ENCODE measurements at regions not wholly inside any gene's neighbourhood (a gene's known extent, or its start where the extent isn't known, plus 50 kb on each side); places are given as distances from the start of the nearest gene placed in this dataset.

- no peak for DNase-seq (ENCODE audit: extremely low spot score)
- POLR2A ChIA-PET, result no interaction called here
- no peak for TF ChIP-seq FOXA1 (IDR thresholded peaks at IDR 0.05)
- TF ChIP-seq, protein P1, sequence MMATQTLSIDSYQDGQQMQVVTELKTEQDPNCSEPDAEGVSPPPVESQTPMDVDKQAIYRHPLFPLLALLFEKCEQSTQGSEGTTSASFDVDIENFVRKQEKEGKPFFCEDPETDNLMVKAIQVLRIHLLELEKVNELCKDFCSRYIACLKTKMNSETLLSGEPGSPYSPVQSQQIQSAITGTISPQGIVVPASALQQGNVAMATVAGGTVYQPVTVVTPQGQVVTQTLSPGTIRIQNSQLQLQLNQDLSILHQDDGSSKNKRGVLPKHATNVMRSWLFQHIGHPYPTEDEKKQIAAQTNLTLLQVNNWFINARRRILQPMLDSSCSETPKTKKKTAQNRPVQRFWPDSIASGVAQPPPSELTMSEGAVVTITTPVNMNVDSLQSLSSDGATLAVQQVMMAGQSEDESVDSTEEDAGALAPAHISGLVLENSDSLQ (IDR thresholded peaks at IDR 0.05), result no peak
- CTCF ChIA-PET, result no interaction called here
Observed at GRCh38 chr7:113200281-113200680, 81.9 kb upstream of the SMIM30 start.

DNA sequence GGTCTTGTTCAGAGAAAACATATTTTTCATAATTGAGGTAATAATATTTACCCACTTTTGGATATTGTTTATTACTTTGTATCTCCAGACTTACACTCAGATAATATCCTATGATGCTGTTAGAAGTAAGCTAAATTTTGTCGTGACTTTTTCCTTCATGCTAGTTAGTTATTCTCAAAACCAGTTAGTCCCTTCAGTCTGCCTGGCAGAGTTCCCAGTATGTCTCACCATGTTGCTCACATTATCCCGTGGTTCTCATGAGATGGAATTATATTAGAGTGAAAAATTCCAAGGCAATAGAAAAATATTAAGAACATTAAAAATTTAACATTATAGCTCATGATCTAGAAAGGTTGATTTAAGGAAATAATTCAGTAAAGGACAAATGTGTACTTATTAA is 81.5 kb upstream of the SMIM30 start:
- no peak for TF ChIP-seq FOXM1 (IDR thresholded peaks at IDR 0.05; ENCODE audit: borderline replicate concordance)
- TF ChIP-seq FOXA1 (IDR thresholded peaks at IDR 0.05), result no peak
- TF ChIP-seq SUZ12 (IDR thresholded peaks at IDR 0.05), result no peak
- TF ChIP-seq, protein P1 (IDR thresholded peaks at IDR 0.05), result no peak
- no peak for TF ChIP-seq L3MBTL2 (conservative IDR thresholded peaks at IDR 0.05)
- no peak for TF ChIP-seq CTBP1 (IDR thresholded peaks at IDR 0.05; ENCODE audit: borderline replicate concordance)
- no peak for TF ChIP-seq NFRKB (IDR thresholded peaks at IDR 0.05)
- TF ChIP-seq TARDBP (IDR thresholded peaks at IDR 0.05), result no peak
- TF ChIP-seq ARNT (IDR thresholded peaks at IDR 0.05), result no peak
- no peak for TF ChIP-seq LEF1 (IDR thresholded peaks at IDR 0.05; ENCODE audit: borderline replicate concordance)
- no peak for TF ChIP-seq ZNF384 (IDR thresholded peaks at IDR 0.05)
- no peak for TF ChIP-seq FOXK2 (IDR thresholded peaks at IDR 0.05)
- CTCF ChIA-PET, result no interaction called here
- POLR2A ChIA-PET, result no interaction called here
- no peak for DNase-seq (ENCODE audit: extremely low spot score)

DNA sequence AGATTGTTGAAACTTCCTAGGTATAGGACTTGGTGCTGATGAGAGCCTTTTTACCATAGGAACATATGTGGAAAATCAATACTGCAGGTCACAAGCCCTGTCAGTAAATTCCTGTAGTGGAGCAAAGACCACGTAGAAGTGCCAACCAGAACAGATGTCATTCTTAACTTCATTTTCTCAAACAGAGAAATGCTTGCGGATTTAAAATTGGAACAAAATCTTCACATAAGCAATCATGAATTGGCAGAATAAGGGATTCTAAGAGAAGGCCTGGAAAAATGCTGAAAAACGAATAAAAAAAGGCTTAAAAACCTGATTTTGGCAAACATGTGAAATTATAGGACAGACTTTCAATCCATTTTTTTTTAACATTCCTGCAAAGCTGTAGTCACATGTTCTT is 80.8 kb upstream of the SMIM30 start:
- DNase-seq (ENCODE audit: extremely low spot score), result no peak
- no peak for TF ChIP-seq BHLHE40 (IDR thresholded peaks at IDR 0.05; ENCODE audit: borderline replicate concordance)
- no peak for TF ChIP-seq FOXA1 (IDR thresholded peaks at IDR 0.05)
- no peak for TF ChIP-seq HDGF (IDR thresholded peaks at IDR 0.05; ENCODE audit: borderline replicate concordance)

GRCh38 chr7:113198226-113198625 is 79.9 kb upstream of the SMIM30 start:
- DNase-seq (ENCODE audit: extremely low spot score), result no peak
- ChIA-PET POLR2A (no interaction called here), CTCF (no interaction called here)
- TF ChIP-seq FOXK2 (IDR thresholded peaks at IDR 0.05) (no peak), ZNF384 (IDR thresholded peaks at IDR 0.05) (no peak), L3MBTL2 (conservative IDR thresholded peaks at IDR 0.05) (no peak), LEF1 (IDR thresholded peaks at IDR 0.05; ENCODE audit: borderline replicate concordance) (no peak), ELF4 (IDR thresholded peaks at IDR 0.05) (no peak), HDGF (IDR thresholded peaks at IDR 0.05; ENCODE audit: borderline replicate concordance) (no peak), NFRKB (IDR thresholded peaks at IDR 0.05) (no peak), SP1 (IDR thresholded peaks at IDR 0.05) (no peak), BHLHE40 (IDR thresholded peaks at IDR 0.05; ENCODE audit: borderline replicate concordance) (no peak), FOXM1 (IDR thresholded peaks at IDR 0.05; ENCODE audit: borderline replicate concordance) (no peak), CTBP1 (IDR thresholded peaks at IDR 0.05; ENCODE audit: borderline replicate concordance) (no peak), TARDBP (IDR thresholded peaks at IDR 0.05) (no peak), SUZ12 (IDR thresholded peaks at IDR 0.05) (no peak), ARNT (IDR thresholded peaks at IDR 0.05) (no peak)
- TF ChIP-seq, protein P1 (IDR thresholded peaks at IDR 0.05), result no peak

More for the DNA sequence above, 80.8 kb upstream of the SMIM30 start:
- ChIA-PET CTCF (no interaction called here), POLR2A (no interaction called here)

DNA sequence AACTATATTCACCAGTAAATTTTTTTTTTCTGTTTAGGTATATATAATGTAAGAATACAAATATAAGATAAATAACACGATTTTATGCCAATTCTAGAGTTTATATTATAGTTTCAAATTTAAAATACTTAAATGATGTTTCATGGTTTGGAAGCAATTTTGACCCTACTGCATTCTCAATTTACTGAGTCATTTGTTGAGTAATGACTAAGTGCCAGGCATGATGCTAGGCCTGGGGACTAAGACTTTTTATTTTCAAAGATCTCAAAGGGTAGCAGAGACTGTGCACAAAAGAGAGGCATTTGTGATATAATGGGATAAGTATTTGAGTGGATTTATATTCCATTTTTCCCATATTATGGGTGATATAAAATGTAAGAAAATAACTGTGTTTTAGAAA is 78.9 kb upstream of the SMIM30 start:
- ChIA-PET CTCF (no interaction called here), POLR2A (no interaction called here)
- TF ChIP-seq L3MBTL2 (conservative IDR thresholded peaks at IDR 0.05) (no peak), BHLHE40 (IDR thresholded peaks at IDR 0.05; ENCODE audit: borderline replicate concordance) (no peak), LEF1 (IDR thresholded peaks at IDR 0.05; ENCODE audit: borderline replicate concordance) (no peak), HDGF (IDR thresholded peaks at IDR 0.05; ENCODE audit: borderline replicate concordance) (no peak), ELF4 (IDR thresholded peaks at IDR 0.05) (no peak), FOXM1 (IDR thresholded peaks at IDR 0.05; ENCODE audit: borderline replicate concordance) (no peak)
- TF ChIP-seq, protein P1 (IDR thresholded peaks at IDR 0.05), result no peak
- no peak for DNase-seq (ENCODE audit: extremely low spot score)

DNA sequence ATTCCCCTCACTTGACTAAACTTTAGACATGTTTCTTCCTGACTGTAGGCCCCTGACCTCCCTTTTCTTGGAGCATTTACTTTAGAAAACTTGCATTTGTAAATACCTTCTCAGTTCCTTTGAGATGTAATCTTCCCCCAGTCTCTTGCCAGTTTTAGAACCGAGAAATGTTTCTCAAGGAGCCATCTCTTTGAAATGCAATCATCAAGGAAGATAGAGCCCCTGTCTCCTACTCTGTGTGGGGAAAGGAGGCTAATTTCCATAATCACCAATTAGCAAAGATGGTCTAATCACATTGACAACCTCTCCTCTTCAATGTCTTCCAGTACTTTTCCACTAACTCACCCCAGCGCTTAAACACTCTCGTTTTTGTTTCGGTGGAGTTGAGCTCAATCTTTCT is 70.0 kb upstream of the SMIM30 start:
- DNase-seq (ENCODE audit: extremely low spot score), result no peak
- POLR2A ChIA-PET, result no interaction called here
- no peak for TF ChIP-seq ZNF384 (IDR thresholded peaks at IDR 0.05)
- TF ChIP-seq, protein P1 (IDR thresholded peaks at IDR 0.05), result no peak
- no peak for TF ChIP-seq ARNT (IDR thresholded peaks at IDR 0.05)
- no peak for TF ChIP-seq SP1 (IDR thresholded peaks at IDR 0.05)
- TF ChIP-seq TARDBP (IDR thresholded peaks at IDR 0.05), result no peak
- no peak for TF ChIP-seq FOXA1 (IDR thresholded peaks at IDR 0.05)
- no peak for TF ChIP-seq BHLHE40 (IDR thresholded peaks at IDR 0.05; ENCODE audit: borderline replicate concordance)
- TF ChIP-seq NFRKB (IDR thresholded peaks at IDR 0.05), result no peak
- TF ChIP-seq FOXK2 (IDR thresholded peaks at IDR 0.05), result no peak
- CTCF ChIA-PET, result no interaction called here

Data from HEK293T (cell line).